Common myeloid progenitor, CD34-positive (primary cell): ENCODE measurements at regions not wholly inside any gene's neighbourhood (a gene's known extent, or its start where the extent isn't known, plus 50 kb on each side); places are given as distances from the start of the nearest gene placed in this dataset.

ENCODE experiments used
- CTCF ChIA-PET: fragments of 350-600 bp; sonication (Branson Sonifier 250); formaldehyde crosslinking; loops from one replicate; lab custom pipeline; 2021; ENCODE audit warnings: antibody characterized with exemption; lab: Charles Lee
- POLR2A ChIA-PET: fragments of 350-600 bp; sonication (Branson Sonifier 250); formaldehyde crosslinking; loops from one replicate; lab custom pipeline; 2021; ENCODE audit warnings: antibody characterized with exemption; lab: Charles Lee
- DNase-seq, 3 donors: peaks; one replicate each; pipeline versions ENCODE4 v3.0.0 to v3.0.0-alpha.2; 2013
- H3K27ac ChIP-seq, 2 experiments: 1 replicate in 1 of 2; 2 replicates in 1 of 2; pipeline ENCODE4 v1.7.0; 2013; ENCODE audit warnings: inconsistent platforms in 2 of 2, low read length in 2 of 2, mild to moderate bottlenecking in 2 of 2, low read depth in 1 of 2, moderate library complexity in 1 of 2; ENCODE audit not compliant: severe bottlenecking in 2 of 2, insufficient read depth in 1 of 2, poor library complexity in 1 of 2
- H3K27me3 ChIP-seq, 5 experiments: replicated peaks in 2 of 5; 1 replicate in 3 of 5; 2 replicates in 2 of 5; pipeline versions ENCODE4 v1.6.1 to v1.7.0; 2013; ENCODE audit warnings: low read length in 4 of 5, mild to moderate bottlenecking in 2 of 5, moderate library complexity in 2 of 5, inconsistent platforms in 1 of 5; ENCODE audit not compliant: insufficient read depth in 5 of 5, control insufficient read depth in 4 of 5
- H3K36me3 ChIP-seq, 4 experiments: 1 replicate in 2 of 4; 2 replicates in 2 of 4; pipeline versions ENCODE4 v1.6.1 to v1.7.0; 2013; ENCODE audit warnings: low read length in 3 of 4, control low read depth in 1 of 4, mild to moderate bottlenecking in 1 of 4; ENCODE audit not compliant: control insufficient read depth in 4 of 4, insufficient read depth in 4 of 4
- H3K4me1 ChIP-seq, 4 experiments: 1 replicate in 3 of 4; 2 replicates in 1 of 4; pipeline versions ENCODE4 v1.6.1 to v1.7.1; 2013; ENCODE audit warnings: low read length in 3 of 4, mild to moderate bottlenecking in 3 of 4, control low read depth in 1 of 4, inconsistent platforms in 1 of 4, moderate library complexity in 1 of 4; ENCODE audit not compliant: control insufficient read depth in 4 of 4, insufficient read depth in 4 of 4; ENCODE audit errors: control extremely low read depth in 1 of 4
- H3K4me3 ChIP-seq, 7 experiments: 1 replicate in 4 of 7; 2 replicates in 3 of 7; pipeline versions ENCODE4 v1.5.1 to v1.7.0; 2013; ENCODE audit warnings: mild to moderate bottlenecking in 7 of 7, low read length in 6 of 7, moderate library complexity in 6 of 7, inconsistent platforms in 2 of 7, low read depth in 2 of 7, control low read depth in 1 of 7; ENCODE audit not compliant: insufficient read depth in 4 of 7, control insufficient read depth in 1 of 7; ENCODE audit errors: extremely low read depth in 1 of 7
- H3K9me3 ChIP-seq, 5 experiments: 1 replicate in 4 of 5; 2 replicates in 1 of 5; pipeline versions ENCODE4 v1.6.1 to v1.7.1; 2013; ENCODE audit warnings: low read length in 4 of 5, mild to moderate bottlenecking in 2 of 5, inconsistent platforms in 1 of 5, low read depth in 1 of 5, moderate library complexity in 1 of 5; ENCODE audit not compliant: control insufficient read depth in 4 of 5, insufficient read depth in 2 of 5; ENCODE audit errors: control extremely low read depth in 1 of 5
- WGBS: methylation state at CpG from one replicate; pipeline ENCODE4 v1.1.5; 2013; ENCODE audit not compliant: insufficient coverage; 5-methylcytosine and 5-hydroxymethylcytosine counted together

DNA sequence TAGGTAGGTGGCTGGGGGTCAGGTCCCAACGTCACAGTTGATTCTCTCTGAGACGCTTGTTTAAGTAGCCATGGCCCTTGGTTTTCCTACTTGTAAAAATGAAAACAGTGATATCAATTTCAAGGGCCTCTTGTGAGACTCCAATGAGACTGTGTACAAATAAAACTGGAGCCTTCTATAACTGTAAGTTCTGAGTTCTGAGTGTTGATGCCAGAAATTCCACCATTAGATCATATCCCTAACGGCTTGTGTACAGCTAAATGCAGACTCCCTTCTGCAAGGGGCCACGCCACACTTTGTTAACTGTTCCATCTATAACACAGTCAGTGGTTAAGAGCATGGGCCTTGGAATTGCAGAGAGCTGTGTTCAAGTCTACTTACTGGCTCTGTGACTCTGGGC lies 267.3 kb downstream of the TLE3 start:
- POLR2A ChIA-PET, result no interaction called here
- whole genome bisulfite sequencing, result 90% methylated on average over 3 of the region's 4 CpGs
- no peak for DNase-seq
- no peak overlapping the region for H3K27ac ChIP-seq
- no peaks in the 10 kb centered on the region for H3K4me1 ChIP-seq
- CTCF ChIA-PET, result interaction anchor here (1.3 to 1.5 kb wide), 2 partner anchors 9 to 11 kb away, joined by 3 to 5 read pairs; no protein-coding TSS in a partner anchor
- no peaks in the 10 kb centered on the region for H3K36me3 ChIP-seq
- H3K9me3 ChIP-seq, result no peaks in the 10 kb centered on the region
- H3K27me3 ChIP-seq, result no peaks in the 10 kb centered on the region
- no peak overlapping the region for H3K4me3 ChIP-seq

DNA sequence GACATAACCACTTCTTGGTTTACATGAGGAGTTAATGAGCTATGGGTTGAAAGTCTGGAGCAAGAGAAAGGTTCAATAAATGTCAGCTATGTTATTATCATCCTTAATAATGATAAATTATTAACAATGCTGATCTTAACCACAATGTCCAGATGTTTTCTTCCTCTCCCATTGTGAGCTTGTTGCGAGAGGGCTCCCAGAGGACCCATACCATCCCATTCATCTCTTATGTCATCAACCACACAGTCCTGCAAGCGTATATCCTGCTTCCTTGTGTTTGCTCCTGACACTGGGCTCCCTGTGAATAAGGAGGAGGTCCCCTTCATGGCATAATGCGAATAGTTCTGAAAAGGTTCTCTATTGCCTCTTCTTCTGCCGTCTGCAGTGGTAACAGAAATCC lies 266.8 kb downstream of the TLE3 start:
- Histone ChIP-seq H3K4me3 (no peak overlapping the region), H3K4me1 (no peaks in the 10 kb centered on the region), H3K36me3 (no peaks in the 10 kb centered on the region), H3K27me3 (peaks cover 0 to 2% (median 0%) of the 10 kb centered on the region in 5 experiments), H3K9me3 (no peaks in the 10 kb centered on the region), H3K27ac (no peak overlapping the region)
- ChIA-PET CTCF (interaction anchor here (1.3 to 1.5 kb wide), 2 partner anchors 9 to 11 kb away, joined by 3 to 5 read pairs; no protein-coding TSS in a partner anchor), POLR2A (no interaction called here)
- WGBS, result 100% methylated on average over 3 of the region's 4 CpGs
- no peak for DNase-seq

DNA sequence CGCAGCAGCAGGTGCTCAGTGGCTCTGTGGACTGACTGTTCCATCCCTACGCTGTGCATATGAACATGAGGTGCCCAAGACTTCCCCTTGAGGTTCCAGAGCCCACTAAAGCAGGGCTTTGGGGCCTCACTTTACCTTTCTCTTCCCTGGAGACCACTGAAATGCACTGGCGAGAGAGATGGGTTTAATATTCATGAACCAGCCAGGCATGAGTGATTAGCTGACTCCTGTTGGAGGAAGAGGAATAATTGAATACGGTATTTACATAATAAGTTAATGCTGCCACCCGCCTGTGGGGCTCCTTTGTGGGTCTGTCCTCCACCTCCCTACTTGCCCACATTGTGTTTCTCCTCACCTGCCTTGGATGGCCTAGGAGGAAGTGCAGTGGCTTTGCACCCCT lies 263.4 kb downstream of the TLE3 start:
- Histone ChIP-seq H3K4me3 (no peak overlapping the region), H3K4me1 (no peaks in the 10 kb centered on the region), H3K27me3 (peaks cover 0 to 2% (median 0%) of the 10 kb centered on the region in 5 experiments), H3K9me3 (no peaks in the 10 kb centered on the region), H3K36me3 (no peaks in the 10 kb centered on the region), H3K27ac (no peak overlapping the region)
- DNase-seq, result no peak
- WGBS, result 94% methylated on average over 3 of the region's 5 CpGs
- POLR2A ChIA-PET, result interaction anchor here (0.6 kb wide), 1 partner anchor 99 kb away, joined by 3 read pairs; no protein-coding TSS in a partner anchor
- CTCF ChIA-PET, result no interaction called here

DNA sequence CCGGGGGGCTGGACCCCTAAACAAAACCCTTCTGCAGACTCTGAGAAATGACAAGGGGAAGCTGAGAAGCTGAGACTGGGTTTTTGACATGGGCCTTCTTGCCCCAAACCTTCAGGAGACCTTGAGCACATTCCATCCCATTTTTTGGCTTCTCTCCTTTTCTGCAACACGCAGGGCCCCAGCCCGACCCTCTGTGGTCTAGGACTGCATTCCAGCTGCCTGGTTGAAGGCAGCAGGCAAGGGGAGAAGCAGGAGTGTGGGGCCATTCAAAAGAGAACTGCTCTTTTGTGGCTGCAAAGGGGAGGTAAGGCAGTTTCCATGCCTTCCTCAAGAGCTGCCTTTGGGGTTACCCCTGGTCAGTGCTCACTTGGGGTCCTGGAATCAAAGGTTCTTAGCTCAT lies 263.0 kb downstream of the TLE3 start:
- no CpG with 5 or more reads among the region's 3 CpGs for WGBS
- POLR2A ChIA-PET, result interaction anchor here (0.6 kb wide), 1 partner anchor 100 kb away, joined by 3 read pairs; no protein-coding TSS in a partner anchor
- no peak overlapping the region for H3K4me3 ChIP-seq
- H3K36me3 ChIP-seq, result no peaks in the 10 kb centered on the region
- CTCF ChIA-PET, result no interaction called here
- no peaks in the 10 kb centered on the region for H3K9me3 ChIP-seq
- DNase-seq, result no peak
- H3K27ac ChIP-seq, result no peak overlapping the region
- H3K4me1 ChIP-seq, result no peaks in the 10 kb centered on the region
- H3K27me3 ChIP-seq, result peaks cover 0 to 2% (median 0%) of the 10 kb centered on the region in 5 experiments

DNA sequence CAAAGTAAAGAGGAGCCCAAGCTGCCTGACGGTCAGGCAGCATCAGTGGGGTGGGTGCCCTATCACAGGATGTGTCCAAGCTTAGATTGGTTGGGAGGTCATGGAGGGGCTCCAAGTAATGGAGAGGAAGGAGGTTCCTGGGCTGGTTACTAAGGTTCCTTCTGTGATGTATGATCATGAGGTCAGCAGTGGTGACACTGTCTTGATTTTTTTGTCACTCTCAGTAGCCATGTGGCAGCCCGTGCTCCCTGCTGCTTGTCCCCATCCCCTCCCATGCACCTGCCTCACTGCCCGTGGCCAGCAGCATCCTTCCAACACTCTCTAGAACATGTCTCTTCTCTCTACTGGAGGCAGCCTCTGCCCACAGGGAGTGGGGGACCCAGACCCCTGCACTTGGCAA lies 261.7 kb downstream of the TLE3 start:
- 96% methylated on average over 3 of the region's 3 CpGs for WGBS
- H3K4me1 ChIP-seq, result no peaks in the 10 kb centered on the region
- no peak for DNase-seq
- H3K27me3 ChIP-seq, result peaks cover 0 to 2% (median 0%) of the 10 kb centered on the region in 5 experiments
- no peaks in the 10 kb centered on the region for H3K9me3 ChIP-seq
- H3K4me3 ChIP-seq, result no peak overlapping the region
- ChIA-PET CTCF (interaction anchor here (0.6 to 1.4 kb wide), 2 partner anchors 9 to 760 kb away, joined by 3 read pairs; no protein-coding TSS in a partner anchor), POLR2A (no interaction called here)
- H3K36me3 ChIP-seq, result no peaks in the 10 kb centered on the region
- H3K27ac ChIP-seq, result no peak overlapping the region

DNA sequence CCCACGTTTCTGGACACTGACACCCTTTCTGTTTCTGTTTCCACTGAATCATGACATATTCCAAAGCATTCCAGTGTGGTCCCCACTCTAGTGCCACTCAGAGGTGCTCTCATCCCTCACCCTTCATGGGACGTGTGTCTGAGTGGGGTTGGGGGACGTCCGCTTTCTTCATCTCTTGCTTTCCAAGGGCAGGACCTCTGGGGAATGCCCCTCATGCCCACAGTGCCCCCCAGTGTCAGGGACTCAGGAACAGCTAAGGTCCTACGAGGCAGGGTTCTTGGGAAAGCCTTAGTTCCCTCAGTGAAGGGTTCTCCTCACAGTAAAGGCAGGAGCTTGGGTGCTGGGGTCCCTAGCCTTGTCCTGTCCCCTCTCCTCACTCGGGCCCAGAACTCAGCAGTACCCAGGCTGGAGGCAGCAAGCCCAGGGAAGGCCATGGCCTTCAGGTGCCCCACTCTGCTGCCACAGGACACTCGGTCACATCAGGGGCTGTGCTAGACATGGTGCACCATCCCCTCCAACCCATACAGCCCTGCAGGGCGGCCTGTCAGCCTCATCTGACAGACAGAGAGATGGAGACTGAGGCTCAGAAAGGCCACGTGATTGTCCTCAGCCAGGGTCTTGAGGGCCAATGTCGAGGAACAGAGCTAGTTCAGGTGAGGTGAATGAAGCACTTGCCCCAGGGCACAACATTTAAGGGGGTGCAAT lies 261.0 kb downstream of the TLE3 start:
- POLR2A ChIA-PET, result no interaction called here
- Histone ChIP-seq H3K4me3 (no peak overlapping the region), H3K27me3 (peaks cover 0 to 2% (median 0%) of the 10 kb centered on the region in 5 experiments), H3K36me3 (no peaks in the 10 kb centered on the region), H3K9me3 (no peaks in the 10 kb centered on the region), H3K27ac (no peak overlapping the region), H3K4me1 (no peaks in the 10 kb centered on the region)
- CTCF ChIA-PET, result interaction anchor here (1.4 kb wide), 1 partner anchor 8 kb away, joined by 3 read pairs; no protein-coding TSS in a partner anchor
- no peak for DNase-seq
- 84% methylated on average over 6 of the region's 10 CpGs for WGBS

DNA sequence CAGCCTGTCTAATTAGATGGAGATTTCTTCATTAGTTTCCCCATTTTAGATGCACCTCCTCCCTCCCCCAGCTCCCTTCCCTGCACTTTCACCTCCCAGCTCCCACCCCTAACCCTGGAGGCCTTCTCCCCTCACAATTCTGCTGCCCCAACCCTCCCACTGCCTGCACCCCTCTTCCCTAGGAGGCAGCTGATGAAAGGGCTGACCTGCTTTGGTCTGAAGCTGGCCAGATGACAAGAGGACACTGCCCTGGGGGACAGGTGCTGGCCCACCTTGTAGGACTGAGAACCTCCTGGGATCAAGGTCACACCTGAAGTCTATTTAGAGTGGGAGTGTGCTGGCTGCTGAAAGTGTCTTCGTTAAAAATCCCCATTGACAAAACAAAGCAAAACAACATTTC lies 259.4 kb downstream of the TLE3 start:
- Histone ChIP-seq H3K4me1 (no peaks in the 10 kb centered on the region), H3K27me3 (peaks cover 0 to 2% (median 0%) of the 10 kb centered on the region in 5 experiments), H3K9me3 (no peaks in the 10 kb centered on the region), H3K4me3 (no peak overlapping the region), H3K27ac (no peak overlapping the region), H3K36me3 (no peaks in the 10 kb centered on the region)
- no CpG with 5 or more reads among the region's 1 CpG for WGBS
- POLR2A ChIA-PET, result no interaction called here
- DNase-seq, result no peak
- CTCF ChIA-PET, result no interaction called here
